ENCODE measurements at regions not wholly inside any gene's neighbourhood (a gene's known extent, or its start where the extent isn't known, plus 50 kb on each side); places are given as distances from the start of the nearest gene placed in this dataset.
"Not testable (repeated sequence)": the region's sequence is repeated elsewhere in the genome, so short reads cannot be mapped to it uniquely, and the experiment has no call there.

- Histone ChIP-seq H3K27me3 (no peaks in the 10 kb centered on the region), H3K4me1 (ENCODE audit: control insufficient read depth in 1 of 2, insufficient read depth in 1 of 2, low read depth in 1 of 2, low read length in 1 of 2) (no peaks in the 10 kb centered on the region), H3K9me3 (no peaks in the 10 kb centered on the region), H3K4me3 (ENCODE audit: low read depth in 1 of 2, low read length in 1 of 2) (no peak overlapping the region), H3K27ac (no peak overlapping the region), H3K36me3 (no peaks in the 10 kb centered on the region)
- no peak for TF ChIP-seq CTCF (IDR thresholded peaks at IDR 0.05)
These were observed 636.8 kb downstream of the ADCYAP1 start for GRCh38 chr18:1541478-1541877.

GRCh38 chr18:1542230-1542774, 637.6 kb downstream of the ADCYAP1 start:
- no peak for TF ChIP-seq CTCF (IDR thresholded peaks at IDR 0.05)
- H3K4me1 ChIP-seq (ENCODE audit: control insufficient read depth in 1 of 2, insufficient read depth in 1 of 2, low read depth in 1 of 2, low read length in 1 of 2): no peaks in the 10 kb centered on the region
- H3K36me3 ChIP-seq: no peaks in the 10 kb centered on the region
- no peaks in the 10 kb centered on the region for H3K27me3 ChIP-seq
- no peaks in the 10 kb centered on the region for H3K9me3 ChIP-seq
- no peak overlapping the region for H3K4me3 ChIP-seq (ENCODE audit: low read depth in 1 of 2, low read length in 1 of 2)
- no peak overlapping the region for H3K27ac ChIP-seq

- no peaks in the 10 kb centered on the region for H3K4me1 ChIP-seq (ENCODE audit: control insufficient read depth in 1 of 2, insufficient read depth in 1 of 2, low read depth in 1 of 2, low read length in 1 of 2)
- no peak overlapping the region for H3K27ac ChIP-seq
- H3K36me3 ChIP-seq: no peaks in the 10 kb centered on the region
- TF ChIP-seq CTCF (IDR thresholded peaks at IDR 0.05): no peak
- H3K27me3 ChIP-seq: no peaks in the 10 kb centered on the region
- H3K9me3 ChIP-seq: no peaks in the 10 kb centered on the region
- no peak overlapping the region for H3K4me3 ChIP-seq (ENCODE audit: low read depth in 1 of 2, low read length in 1 of 2)
These were observed 639.3 kb downstream of the ADCYAP1 start for GRCh38 chr18:1544016-1544415.

GRCh38 chr18:1557711-1558110, 653.0 kb downstream of the ADCYAP1 start:
- not testable (repeated sequence) for H3K27ac ChIP-seq; H3K4me1 ChIP-seq (ENCODE audit: control insufficient read depth in 1 of 2, insufficient read depth in 1 of 2, low read depth in 1 of 2, low read length in 1 of 2); H3K4me3 ChIP-seq (ENCODE audit: low read depth in 1 of 2, low read length in 1 of 2); H3K36me3 ChIP-seq; H3K9me3 ChIP-seq; H3K27me3 ChIP-seq

GRCh38 chr18:1559563-1559962, 654.9 kb downstream of the ADCYAP1 start:
- no peak overlapping the region for H3K27ac ChIP-seq
- H3K36me3 ChIP-seq: no peaks in the 10 kb centered on the region
- no peaks in the 10 kb centered on the region for H3K27me3 ChIP-seq
- no peak overlapping the region for H3K4me3 ChIP-seq (ENCODE audit: low read depth in 1 of 2, low read length in 1 of 2)
- TF ChIP-seq CTCF (IDR thresholded peaks at IDR 0.05): no peak
- H3K4me1 ChIP-seq (ENCODE audit: control insufficient read depth in 1 of 2, insufficient read depth in 1 of 2, low read depth in 1 of 2, low read length in 1 of 2): no peaks in the 10 kb centered on the region
- H3K9me3 ChIP-seq: no peaks in the 10 kb centered on the region

- H3K9me3 ChIP-seq: no peaks in the 10 kb centered on the region
- no peak for TF ChIP-seq CTCF (IDR thresholded peaks at IDR 0.05)
- H3K4me3 ChIP-seq (ENCODE audit: low read depth in 1 of 2, low read length in 1 of 2): no peak overlapping the region
- no peaks in the 10 kb centered on the region for H3K27me3 ChIP-seq
- H3K36me3 ChIP-seq: no peaks in the 10 kb centered on the region
- no peak overlapping the region for H3K27ac ChIP-seq
- no peaks in the 10 kb centered on the region for H3K4me1 ChIP-seq (ENCODE audit: control insufficient read depth in 1 of 2, insufficient read depth in 1 of 2, low read depth in 1 of 2, low read length in 1 of 2)
These were observed 660.1 kb downstream of the ADCYAP1 start for GRCh38 chr18:1564793-1565192.
